Fibroblast of lung (primary cell): ENCODE measurements at regions not wholly inside any gene's neighbourhood (a gene's known extent, or its start where the extent isn't known, plus 50 kb on each side); places are given as distances from the start of the nearest gene placed in this dataset.

ENCODE experiments used
- DNase-seq, 2 donors: peaks; one replicate each; pipeline versions ENCODE4 v3.0.0 to v3.0.0-alpha.2; 2010; ENCODE audit warnings: low read depth in 2 of 2
- H2AFZ ChIP-seq: 2 replicates; pipeline ENCODE4 v1.5.1; 2012; ENCODE audit warnings: low read length, control low read depth, inconsistent platforms
- H3K27ac ChIP-seq: 2 replicates; pipeline ENCODE4 v1.5.1; 2011; ENCODE audit warnings: low read length, control low read depth; ENCODE audit not compliant: insufficient read depth
- H3K27me3 ChIP-seq: 2 replicates; pipeline ENCODE4 v1.5.1; 2011; ENCODE audit warnings: mild to moderate bottlenecking, low read length; ENCODE audit not compliant: control insufficient read depth, insufficient read depth
- H3K36me3 ChIP-seq: 2 replicates; pipeline ENCODE4 v1.5.1; 2011; ENCODE audit warnings: low read length; ENCODE audit not compliant: control insufficient read depth, insufficient read depth
- H3K4me1 ChIP-seq: 2 replicates; pipeline ENCODE4 v1.5.1; 2011; ENCODE audit warnings: low read length; ENCODE audit not compliant: control insufficient read depth, insufficient read depth; ENCODE audit errors: extremely low read depth
- H3K4me2 ChIP-seq: 2 replicates; pipeline ENCODE4 v1.5.1; 2011; ENCODE audit warnings: low read length, control low read depth; ENCODE audit not compliant: insufficient read depth; ENCODE audit errors: extremely low read depth
- H3K4me3 ChIP-seq, 4 experiments: fragments of 200-600 bp in 1 of 4; sonication (generic) in 1 of 4; replicated peaks in 1 of 4; 2 replicates each; pipeline ENCODE4 v1.5.1; 2011 to 2016; ENCODE audit warnings: low read length in 4 of 4, low read depth in 3 of 4, mild to moderate bottlenecking in 3 of 4, control low read depth in 2 of 4, inconsistent platforms in 1 of 4, mixed read lengths in 1 of 4; ENCODE audit not compliant: insufficient read depth in 1 of 4; ENCODE audit errors: control extremely low read depth in 1 of 4
- H3K79me2 ChIP-seq: 2 replicates; pipeline ENCODE4 v1.5.1; 2012; ENCODE audit warnings: mild to moderate bottlenecking, low read length, inconsistent platforms; ENCODE audit not compliant: control insufficient read depth, insufficient read depth
- H3K9ac ChIP-seq: 2 replicates; pipeline ENCODE4 v1.5.1; 2011; ENCODE audit warnings: mild to moderate bottlenecking, low read length, control low read depth; ENCODE audit not compliant: insufficient read depth
- H3K9me3 ChIP-seq: 2 replicates; pipeline ENCODE4 v1.5.1; 2012; ENCODE audit warnings: low read depth, low read length; ENCODE audit not compliant: control insufficient read depth, insufficient read depth
- H4K20me1 ChIP-seq: 2 replicates; pipeline ENCODE4 v1.5.1; 2011; ENCODE audit warnings: low read length; ENCODE audit not compliant: control insufficient read depth, insufficient read depth; ENCODE audit errors: extremely low read depth
- EZH2 ChIP-seq: IDR thresholded peaks from 2 replicates; pipeline ENCODE4 v1.5.1; 2012; ENCODE audit warnings: low read length, control low read depth, mild to moderate bottlenecking; ENCODE audit errors: missing control alignments
- TF ChIP-seq, protein P1 (sequence below), 2 donors: IDR thresholded peaks in 1 of 2; conservative IDR thresholded peaks in 1 of 2; 1 replicate in 1 of 2; 2 replicates in 1 of 2; pipeline ENCODE4 v1.5.1; 2011 to 2012; ENCODE audit warnings: low read length in 2 of 2, control low read depth in 1 of 2, inconsistent platforms in 1 of 2, low read depth in 1 of 2, mild to moderate bottlenecking in 1 of 2

DNA sequence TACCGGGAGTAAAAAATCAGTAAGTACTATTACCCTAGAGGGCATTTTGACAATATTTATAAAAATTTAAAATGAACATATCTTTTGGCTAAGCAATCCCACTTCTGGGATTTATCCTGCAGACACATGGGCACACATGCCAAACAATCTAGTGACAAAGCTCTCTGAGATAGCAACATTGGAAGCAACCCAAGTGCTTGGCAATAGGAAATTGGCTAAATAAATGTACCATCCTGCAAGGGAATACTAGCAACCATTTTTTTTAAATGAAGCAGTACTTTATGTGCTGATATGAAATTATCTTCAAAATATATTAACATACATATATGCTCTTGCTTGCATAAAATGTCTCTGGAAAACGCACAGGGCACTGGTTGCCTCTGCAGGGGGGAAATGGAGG lies 133.8 kb downstream of the SNX5 start:
- Histone ChIP-seq H3K27ac (no peak overlapping the region), H3K9me3 (no peaks in the 10 kb centered on the region), H3K4me3 (no peak overlapping the region), H3K36me3 (no peaks in the 10 kb centered on the region), H3K4me1 (peaks cover 25% of the 10 kb centered on the region), H3K9ac (no peak overlapping the region), H3K4me2 (peak overlapping the region; percentile 16), H3K27me3 (no peaks in the 10 kb centered on the region), H2AFZ (no peak overlapping the region), H4K20me1 (no peaks in the 10 kb centered on the region), H3K79me2 (no peaks in the 10 kb centered on the region)
- TF ChIP-seq, protein P1, sequence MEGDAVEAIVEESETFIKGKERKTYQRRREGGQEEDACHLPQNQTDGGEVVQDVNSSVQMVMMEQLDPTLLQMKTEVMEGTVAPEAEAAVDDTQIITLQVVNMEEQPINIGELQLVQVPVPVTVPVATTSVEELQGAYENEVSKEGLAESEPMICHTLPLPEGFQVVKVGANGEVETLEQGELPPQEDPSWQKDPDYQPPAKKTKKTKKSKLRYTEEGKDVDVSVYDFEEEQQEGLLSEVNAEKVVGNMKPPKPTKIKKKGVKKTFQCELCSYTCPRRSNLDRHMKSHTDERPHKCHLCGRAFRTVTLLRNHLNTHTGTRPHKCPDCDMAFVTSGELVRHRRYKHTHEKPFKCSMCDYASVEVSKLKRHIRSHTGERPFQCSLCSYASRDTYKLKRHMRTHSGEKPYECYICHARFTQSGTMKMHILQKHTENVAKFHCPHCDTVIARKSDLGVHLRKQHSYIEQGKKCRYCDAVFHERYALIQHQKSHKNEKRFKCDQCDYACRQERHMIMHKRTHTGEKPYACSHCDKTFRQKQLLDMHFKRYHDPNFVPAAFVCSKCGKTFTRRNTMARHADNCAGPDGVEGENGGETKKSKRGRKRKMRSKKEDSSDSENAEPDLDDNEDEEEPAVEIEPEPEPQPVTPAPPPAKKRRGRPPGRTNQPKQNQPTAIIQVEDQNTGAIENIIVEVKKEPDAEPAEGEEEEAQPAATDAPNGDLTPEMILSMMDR (conservative IDR thresholded peaks at IDR 0.05 in 1 of 2, IDR thresholded peaks at IDR 0.05 in 1 of 2; ENCODE audit: low read depth in 1 of 2, low read length in 2 of 2): no peak
- TF ChIP-seq EZH2: no peak
- DNase-seq: no peak

DNA sequence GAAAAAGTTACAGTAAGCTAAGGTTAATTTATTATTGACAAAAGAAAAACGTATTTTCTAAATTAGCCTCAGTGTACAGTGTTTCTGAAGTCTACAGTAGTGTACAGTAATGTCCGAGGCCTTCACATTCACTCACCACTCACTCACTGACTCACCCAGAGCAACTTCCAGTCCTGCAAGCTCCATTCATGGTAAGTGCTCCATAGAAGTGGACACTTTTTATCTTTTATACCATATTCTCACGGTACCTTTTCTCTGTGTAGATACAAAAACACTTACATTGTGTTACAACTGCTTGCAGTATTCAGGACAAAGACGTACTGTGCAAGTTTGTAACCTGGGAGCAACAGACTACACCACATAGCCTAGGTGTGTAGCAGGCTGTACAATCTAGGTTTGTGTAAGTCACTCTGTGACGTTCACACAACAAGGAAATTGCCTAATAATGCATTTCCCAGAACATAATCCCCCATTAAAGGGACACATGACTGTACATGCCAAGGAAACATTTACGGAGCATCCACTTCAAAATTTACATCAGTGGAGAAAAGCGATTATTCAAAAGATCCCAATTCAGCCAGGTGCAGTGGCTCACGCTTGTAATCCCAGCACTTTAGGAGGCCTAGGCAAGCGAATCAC lies 133.4 kb downstream of the BANF2 start:
- H2AFZ ChIP-seq: no peak overlapping the region

GRCh38 chr20:17832236-17832915 lies 132.6 kb downstream of the BANF2 start:
- TF ChIP-seq EZH2: no peak
- TF ChIP-seq, protein P1 (conservative IDR thresholded peaks at IDR 0.05 in 1 of 2, IDR thresholded peaks at IDR 0.05 in 1 of 2; ENCODE audit: low read depth in 1 of 2, low read length in 2 of 2): no peak
- Histone ChIP-seq H3K4me2 (no peak overlapping the region), H3K27ac (peak overlapping the region; percentile 43), H3K4me1 (peaks cover 25% of the 10 kb centered on the region), H2AFZ (no peak overlapping the region), H4K20me1 (no peaks in the 10 kb centered on the region), H3K4me3 (no peak overlapping the region), H3K79me2 (no peaks in the 10 kb centered on the region), H3K9me3 (no peaks in the 10 kb centered on the region), H3K9ac (no peak overlapping the region), H3K36me3 (no peaks in the 10 kb centered on the region), H3K27me3 (no peaks in the 10 kb centered on the region)
- DNase-seq: no peak

More for the DNA sequence above, 133.4 kb downstream of the BANF2 start:
- TF ChIP-seq EZH2: no peak
- TF ChIP-seq, protein P1 (conservative IDR thresholded peaks at IDR 0.05 in 1 of 2, IDR thresholded peaks at IDR 0.05 in 1 of 2; ENCODE audit: low read depth in 1 of 2, low read length in 2 of 2): no peak
- Histone ChIP-seq H3K27me3 (no peaks in the 10 kb centered on the region), H3K27ac (peak overlapping the region; percentile 43), H3K4me2 (no peak overlapping the region), H3K79me2 (no peaks in the 10 kb centered on the region), H3K4me3 (no peak overlapping the region), H3K9me3 (no peaks in the 10 kb centered on the region), H3K36me3 (no peaks in the 10 kb centered on the region), H3K4me1 (peaks cover 25% of the 10 kb centered on the region), H3K9ac (no peak overlapping the region), H4K20me1 (no peaks in the 10 kb centered on the region)
- DNase-seq: peak; percentile 18 to 41
